MM.1S (cell line): ENCODE measurements at regions not wholly inside any gene's neighbourhood (a gene's known extent, or its start where the extent isn't known, plus 50 kb on each side); places are given as distances from the start of the nearest gene placed in this dataset.
"Not testable (repeated sequence)": the region's sequence is repeated elsewhere in the genome, so short reads cannot be mapped to it uniquely, and the experiment has no call there.

ENCODE experiments used
- DNase-seq: peaks from one replicate; pipeline ENCODE4 v3.0.0-alpha.2; 2015
- H2AFZ ChIP-seq: fragments of 300-600 bp; sonication (generic); 2 replicates; pipeline ENCODE4 v1.6.0; 2016; ENCODE audit warnings: antibody characterized with exemption, low read length
- H3F3A ChIP-seq: fragments of 300-600 bp; sonication (generic); 2 replicates; pipeline ENCODE4 v1.6.1; 2016; ENCODE audit warnings: mild to moderate bottlenecking, antibody characterized with exemption, low read length, moderate library complexity, mixed read lengths; ENCODE audit not compliant: insufficient read depth
- H3K27ac ChIP-seq: fragments of 300-600 bp; sonication (generic); 2 replicates; pipeline ENCODE4 v1.5.1; 2016; ENCODE audit warnings: mild to moderate bottlenecking, low read length
- H3K27me3 ChIP-seq: fragments of 300-600 bp; sonication (generic); replicated peaks from 2 replicates; pipeline ENCODE4 v1.6.0; 2016; ENCODE audit warnings: low read length; ENCODE audit not compliant: insufficient read depth
- H3K36me3 ChIP-seq: fragments of 300-600 bp; sonication (generic); replicated peaks from 2 replicates; pipeline ENCODE4 v1.6.1; 2016; ENCODE audit warnings: mild to moderate bottlenecking, low read length, mixed read lengths; ENCODE audit not compliant: insufficient read depth
- H3K4me1 ChIP-seq: fragments of 300-600 bp; sonication (generic); 2 replicates; pipeline ENCODE4 v1.6.1; 2016; ENCODE audit warnings: low read length, mixed read lengths
- H3K4me2 ChIP-seq: fragments of 300-600 bp; sonication (generic); 2 replicates; pipeline ENCODE4 v1.6.0; 2016; ENCODE audit warnings: low read depth, low read length
- H3K4me3 ChIP-seq: fragments of 300-600 bp; sonication (generic); 2 replicates; pipeline ENCODE4 v1.5.1; 2016; ENCODE audit warnings: low read length, mixed read lengths
- H3K79me2 ChIP-seq: fragments of 300-600 bp; sonication (generic); 2 replicates; pipeline ENCODE4 v1.6.1; 2016; ENCODE audit warnings: mixed run types, low read length, mixed read lengths
- H3K9ac ChIP-seq: fragments of 300-600 bp; sonication (generic); 2 replicates; pipeline ENCODE4 v1.6.1; 2016; ENCODE audit warnings: low read length, mixed read lengths
- H3K9me2 ChIP-seq: fragments of 300-600 bp; sonication (generic); replicated peaks from 2 replicates; pipeline ENCODE4 v1.6.1; 2016; ENCODE audit warnings: mild to moderate bottlenecking, low read length, mixed read lengths; ENCODE audit not compliant: insufficient read depth
- H3K9me3 ChIP-seq: fragments of 300-600 bp; sonication (generic); replicated peaks from 2 replicates; pipeline ENCODE4 v1.6.1; 2016; ENCODE audit warnings: mild to moderate bottlenecking, low read length, mixed read lengths; ENCODE audit not compliant: insufficient read depth
- H4K20me1 ChIP-seq: fragments of 300-600 bp; sonication (generic); 2 replicates; pipeline ENCODE4 v1.6.1; 2016; ENCODE audit warnings: mild to moderate bottlenecking, low read length, moderate library complexity, mixed read lengths; ENCODE audit not compliant: insufficient read depth

DNA sequence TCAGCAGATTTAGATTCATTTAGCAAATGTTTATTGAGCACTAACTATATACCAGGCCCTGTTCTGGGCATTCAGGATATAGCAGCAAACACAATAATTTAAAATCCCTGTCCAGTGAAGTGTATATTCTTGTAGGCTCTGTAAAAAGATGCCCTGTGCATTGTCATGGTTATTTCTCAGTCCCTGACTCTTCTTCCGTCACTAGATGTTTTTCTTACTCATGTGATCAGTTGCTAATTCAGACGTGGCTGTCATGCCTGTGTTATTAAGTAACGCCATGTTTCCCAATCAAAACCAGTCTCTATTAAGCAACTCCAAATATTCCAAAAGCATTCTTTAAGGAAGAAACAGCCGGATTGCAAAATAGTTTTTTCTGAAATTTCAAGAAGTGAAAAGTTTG is 118.7 kb upstream of the NBPF19 start:
- H3K27ac ChIP-seq, DNase-seq, H3K4me1 ChIP-seq, H3K79me2 ChIP-seq, H2AFZ ChIP-seq, H3K4me2 ChIP-seq, H3K27me3 ChIP-seq, H3K9me3 ChIP-seq, H4K20me1 ChIP-seq, H3K9ac ChIP-seq, H3K4me3 ChIP-seq, H3K36me3 ChIP-seq, H3F3A ChIP-seq, H3K9me2 ChIP-seq: not testable (repeated sequence)

DNA sequence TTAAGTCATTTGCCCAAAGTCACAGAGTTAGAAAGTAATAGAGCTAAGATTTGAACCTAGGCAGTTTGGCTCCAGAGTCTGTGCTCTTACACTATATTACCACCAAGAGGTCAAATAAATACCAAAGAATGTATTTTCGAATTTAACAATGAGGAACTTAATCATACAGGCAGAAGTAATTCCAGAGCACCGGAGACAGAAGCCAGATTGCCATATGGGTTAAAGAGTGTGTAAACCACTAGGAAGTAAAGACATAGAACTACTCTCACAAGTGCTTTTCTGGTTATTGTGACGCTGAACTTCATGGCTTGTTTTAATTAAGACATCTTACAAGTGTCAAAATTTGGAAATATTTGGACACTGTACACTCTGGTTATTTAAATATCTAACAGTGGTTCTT is 114.5 kb upstream of the NBPF19 start:
- H3K9me2 ChIP-seq, H3F3A ChIP-seq, H3K79me2 ChIP-seq, H3K4me3 ChIP-seq, H3K36me3 ChIP-seq, H3K4me1 ChIP-seq, H3K27me3 ChIP-seq, H3K9me3 ChIP-seq, DNase-seq, H4K20me1 ChIP-seq, H3K27ac ChIP-seq, H3K9ac ChIP-seq, H3K4me2 ChIP-seq, H2AFZ ChIP-seq: not testable (repeated sequence)

DNA sequence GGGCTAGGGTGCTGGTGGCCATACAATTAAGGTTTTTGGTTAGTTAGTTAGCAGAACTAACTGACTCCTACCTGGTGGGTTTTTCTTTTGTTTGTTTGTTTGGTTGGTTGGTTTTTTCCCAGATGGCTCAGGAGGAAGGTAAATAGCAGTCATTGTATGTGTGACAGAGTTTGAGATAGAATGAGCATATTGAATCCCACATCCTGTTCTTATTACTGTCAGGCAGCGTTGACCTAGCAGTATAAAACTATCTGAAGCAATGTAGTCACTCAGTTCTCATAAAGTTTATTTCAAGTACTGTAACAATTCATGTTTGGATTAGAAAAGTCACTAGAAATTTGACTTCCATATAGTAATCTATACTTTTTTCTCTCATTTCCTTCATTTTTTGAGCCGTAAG is 113.5 kb upstream of the NBPF19 start:
- H4K20me1 ChIP-seq, H3K9ac ChIP-seq, H3K9me2 ChIP-seq, H3F3A ChIP-seq, H3K27me3 ChIP-seq, H3K27ac ChIP-seq, H3K4me1 ChIP-seq, DNase-seq, H3K4me3 ChIP-seq, H2AFZ ChIP-seq, H3K36me3 ChIP-seq, H3K4me2 ChIP-seq, H3K9me3 ChIP-seq, H3K79me2 ChIP-seq: not testable (repeated sequence)

DNA sequence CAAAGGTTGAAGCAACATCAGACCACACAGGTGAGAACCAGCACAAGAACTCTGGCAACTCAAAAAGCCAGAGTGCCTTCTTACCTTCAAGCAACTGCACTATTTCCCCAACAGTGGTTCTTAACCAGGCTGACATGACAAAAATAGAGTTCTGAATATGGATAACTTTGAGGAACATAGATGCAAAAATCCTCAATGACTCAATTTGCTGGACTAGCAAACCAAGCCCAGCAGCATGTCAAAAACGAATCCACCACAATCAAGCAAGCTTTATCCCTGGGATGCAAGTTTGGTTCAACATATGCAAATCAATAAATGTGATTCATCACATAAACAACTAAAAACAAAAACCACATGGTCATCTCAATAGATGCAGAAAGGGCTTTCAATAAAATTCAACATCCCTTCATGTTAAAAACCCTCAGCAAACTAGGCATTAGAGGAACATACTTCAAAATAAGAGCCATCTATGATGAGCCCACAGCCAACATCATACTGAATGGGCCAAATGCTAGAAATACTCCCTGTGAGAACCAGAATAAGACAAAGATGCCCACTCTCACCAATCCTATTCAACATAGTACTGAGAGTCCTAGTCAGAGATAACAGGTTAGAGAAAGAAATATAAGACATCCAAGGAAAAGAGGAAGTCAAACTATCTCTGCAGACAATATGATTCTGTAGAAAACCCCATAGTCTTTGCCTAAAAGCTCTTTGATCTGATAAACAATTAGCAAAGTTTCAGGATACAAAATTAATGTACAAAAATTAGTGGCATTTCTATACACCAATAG is 110.5 kb upstream of the NBPF19 start:
- not testable (repeated sequence) for H3K4me2 ChIP-seq, H3K4me1 ChIP-seq, H3K27ac ChIP-seq, DNase-seq, H3F3A ChIP-seq, H3K4me3 ChIP-seq, H3K36me3 ChIP-seq, H3K27me3 ChIP-seq, H3K79me2 ChIP-seq, H3K9me3 ChIP-seq, H3K9me2 ChIP-seq, H2AFZ ChIP-seq, H4K20me1 ChIP-seq, H3K9ac ChIP-seq

DNA sequence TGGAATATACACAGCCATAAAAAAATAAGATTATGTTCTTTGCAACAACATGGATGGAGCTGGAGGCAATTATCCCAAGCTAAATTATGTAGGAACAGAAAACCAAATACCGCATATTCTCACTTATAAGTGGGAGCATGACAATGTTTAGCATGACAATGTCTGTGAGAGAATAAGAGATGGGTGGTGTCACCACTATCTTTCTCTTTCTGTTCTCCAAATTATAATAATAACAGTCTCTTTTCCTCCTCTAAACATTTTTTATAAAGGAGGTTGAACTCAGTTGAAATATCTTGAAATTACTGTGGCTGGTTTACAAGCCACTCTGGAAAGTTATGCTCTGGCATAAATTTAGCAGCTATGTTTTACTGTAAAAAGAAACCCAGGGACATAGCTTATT is 108.4 kb upstream of the NBPF19 start:
- not testable (repeated sequence) for H2AFZ ChIP-seq, H3K79me2 ChIP-seq, H3K36me3 ChIP-seq, H3K9me2 ChIP-seq, DNase-seq, H3K9ac ChIP-seq, H3K27ac ChIP-seq, H4K20me1 ChIP-seq, H3K27me3 ChIP-seq, H3K9me3 ChIP-seq, H3K4me3 ChIP-seq, H3F3A ChIP-seq, H3K4me1 ChIP-seq, H3K4me2 ChIP-seq

DNA sequence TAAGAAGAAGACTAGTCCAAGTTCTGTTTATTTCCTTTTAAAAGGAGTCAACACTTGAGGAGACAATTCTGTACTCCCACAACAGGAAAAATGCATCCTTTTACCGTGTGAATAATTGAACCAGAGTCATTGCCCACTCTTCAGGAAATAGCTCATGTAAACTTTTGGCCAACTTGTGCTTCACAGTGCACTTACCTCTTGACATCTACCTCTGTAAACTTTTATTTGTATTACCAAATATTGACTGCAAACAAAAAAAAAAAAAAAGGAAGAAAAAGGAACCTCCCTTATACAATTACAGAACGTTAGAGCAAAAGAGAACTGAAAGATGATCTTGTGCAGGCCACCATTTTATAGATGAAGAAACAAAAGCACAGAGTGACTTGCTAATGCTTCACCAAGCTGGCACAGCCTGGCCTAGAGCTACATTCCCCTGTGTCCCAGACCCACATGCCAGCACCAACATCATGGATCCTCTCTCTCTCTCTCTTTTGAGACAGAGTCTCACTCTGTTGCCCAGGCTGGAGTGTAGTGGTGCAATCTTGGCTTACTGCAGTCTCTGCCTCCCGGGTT is 107.3 kb upstream of the NBPF19 start:
- H3K4me1 ChIP-seq, H3K36me3 ChIP-seq, H3K9ac ChIP-seq, H3K4me3 ChIP-seq, H3K27ac ChIP-seq, H3K4me2 ChIP-seq, H3K9me3 ChIP-seq, H2AFZ ChIP-seq, DNase-seq, H4K20me1 ChIP-seq, H3K79me2 ChIP-seq, H3K27me3 ChIP-seq, H3K9me2 ChIP-seq, H3F3A ChIP-seq: not testable (repeated sequence)

DNA sequence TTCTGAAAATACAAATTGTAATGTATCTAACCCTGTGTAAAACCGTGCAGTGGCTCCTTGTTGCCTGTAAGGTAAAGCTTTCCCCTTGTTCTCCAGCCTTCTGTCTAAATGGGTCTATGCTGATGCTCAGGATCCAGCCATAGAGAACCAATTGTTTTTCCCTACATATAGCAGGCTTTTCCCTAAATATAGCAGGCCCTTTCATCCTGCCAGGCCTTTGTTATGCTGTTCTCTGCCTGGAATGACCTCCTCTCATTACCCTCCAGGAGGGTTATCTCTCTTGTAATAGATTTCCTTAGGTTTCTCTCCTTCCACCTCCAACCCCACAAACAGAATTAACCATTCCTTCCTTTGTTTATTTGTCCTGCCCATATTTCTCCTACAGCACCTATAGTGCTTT is 106.5 kb upstream of the NBPF19 start:
- not testable (repeated sequence) for H3K36me3 ChIP-seq, H3K4me3 ChIP-seq, H4K20me1 ChIP-seq, H3K27me3 ChIP-seq, H3K9me3 ChIP-seq, H3K9me2 ChIP-seq, H3K79me2 ChIP-seq, H2AFZ ChIP-seq, H3K4me1 ChIP-seq, H3K27ac ChIP-seq, H3K9ac ChIP-seq, H3K4me2 ChIP-seq, DNase-seq, H3F3A ChIP-seq

DNA sequence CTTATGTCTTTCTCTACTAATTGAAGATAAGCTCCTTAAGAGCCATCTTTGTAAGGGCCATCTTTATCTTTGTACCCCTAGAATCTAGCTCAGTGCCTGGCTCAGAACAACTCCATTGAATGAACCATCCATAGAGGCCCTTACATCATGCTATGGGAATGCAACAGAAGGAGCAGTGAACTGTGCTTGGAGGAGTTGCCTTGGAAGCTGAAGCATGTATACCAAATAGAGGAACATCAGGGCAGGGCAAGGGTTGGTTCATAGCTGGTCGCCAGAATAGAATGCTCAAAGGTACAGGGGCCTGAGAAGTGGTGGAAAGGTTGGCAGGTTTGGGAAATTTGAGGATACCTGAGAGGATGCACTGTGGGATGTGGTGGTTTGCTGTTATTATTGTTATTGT is 105.8 kb upstream of the NBPF19 start:
- H3K9me2 ChIP-seq, H3K4me2 ChIP-seq, H3K4me3 ChIP-seq: not testable (repeated sequence)

More for the DNA sequence above, 105.8 kb upstream of the NBPF19 start:
- not testable (repeated sequence) for H3K27me3 ChIP-seq, H3K79me2 ChIP-seq, H3F3A ChIP-seq, H3K36me3 ChIP-seq, H3K9me3 ChIP-seq, H3K27ac ChIP-seq, H3K4me1 ChIP-seq, H3K9ac ChIP-seq, H4K20me1 ChIP-seq, H2AFZ ChIP-seq, DNase-seq
